HEK293 (cell line): ENCODE measurements at regions not wholly inside any gene's neighbourhood (a gene's known extent, or its start where the extent isn't known, plus 50 kb on each side); places are given as distances from the start of the nearest gene placed in this dataset.

Source experiments
- CTCF ChIA-PET: fragments of 350-600 bp; formaldehyde crosslinking; extraction: SDS; loops from one replicate; lab custom pipeline; 2021; ENCODE audit warnings: antibody characterized with exemption; lab: Yijun Ruan, JAX
- POLR2A ChIA-PET: fragments of 300-600 bp; formaldehyde crosslinking; extraction: SDS; loops from one replicate; lab custom pipeline; 2020; ENCODE audit warnings: antibody characterized with exemption, inconsistent platforms; lab: Yijun Ruan, JAX
- H3K27ac ChIP-seq: fragments of 200-500 bp; sonication (Bioruptor generic); 2 replicates; pipeline ENCODE4 v1.5.1; 2014; ENCODE audit warnings: low read depth, low read length, control low read depth, inconsistent platforms; ENCODE audit errors: extremely low read depth
- H3K36me3 ChIP-seq, 2 experiments: fragments of 200-500 bp in 1 of 2; sonication (Bioruptor generic) in 1 of 2; 1 replicate in 1 of 2; 2 replicates in 1 of 2; pipeline ENCODE4 v1.5.1; 2014 to 2017; ENCODE audit warnings: inconsistent platforms in 2 of 2, low read length in 2 of 2; ENCODE audit not compliant: control insufficient read depth in 2 of 2, insufficient read depth in 1 of 2
- H3K4me1 ChIP-seq: fragments of 200-500 bp; sonication (Bioruptor generic); 2 replicates; pipeline ENCODE4 v1.5.1; 2014; ENCODE audit warnings: mild to moderate bottlenecking, low read length, inconsistent platforms; ENCODE audit not compliant: control insufficient read depth, insufficient read depth
- H3K4me3 ChIP-seq: 2 replicates; pipeline ENCODE4 v1.5.1; 2011; ENCODE audit warnings: low read depth, mild to moderate bottlenecking, control low read depth, low read length, moderate library complexity
- H3K9me3 ChIP-seq: fragments of 200-500 bp; sonication (Bioruptor generic); 2 replicates; pipeline ENCODE4 v1.5.1; 2014; ENCODE audit warnings: low read depth, low read length, inconsistent platforms; ENCODE audit not compliant: control insufficient read depth, insufficient read depth
- ATF2 ChIP-seq: fragments of 450-650 bp; formaldehyde crosslinking; IDR thresholded peaks from 2 replicates; pipeline ENCODE4 v1.5.1; 2016; ENCODE audit warnings: missing biosample characterization, missing genetic modification characterization, low read depth
- HIC1 ChIP-seq: fragments of 450-650 bp; formaldehyde crosslinking; IDR thresholded peaks from 2 replicates; pipeline ENCODE4 v1.5.1; 2016; ENCODE audit warnings: missing biosample characterization, missing genetic modification characterization
- HOXD13 ChIP-seq: sonication (generic); formaldehyde crosslinking; IDR thresholded peaks from 2 replicates; pipeline ENCODE4 v1.8.0; 2022; ENCODE audit warnings: missing genetic modification reagents, borderline replicate concordance
- IKZF3 ChIP-seq: fragments of 450-650 bp; IDR thresholded peaks from 2 replicates; pipeline ENCODE4 v1.5.0; 2018; ENCODE audit warnings: missing biosample characterization, mild to moderate bottlenecking, missing genetic modification characterization, moderate library complexity
- KLF16 ChIP-seq: fragments of 450-650 bp; formaldehyde crosslinking; IDR thresholded peaks from 2 replicates; pipeline ENCODE4 v1.5.1; 2017; ENCODE audit warnings: missing biosample characterization, missing genetic modification characterization
- PRDM4 ChIP-seq: fragments of 450-650 bp; formaldehyde crosslinking; IDR thresholded peaks from 2 replicates; pipeline ENCODE4 v1.5.1; 2017; ENCODE audit warnings: missing biosample characterization, missing genetic modification characterization
- TRIM28 ChIP-seq: IDR thresholded peaks from 2 replicates; pipeline ENCODE4 v1.6.1; 2011; ENCODE audit warnings: low read length, control low read depth, borderline replicate concordance
- YY2 ChIP-seq: fragments of 450-650 bp; formaldehyde crosslinking; IDR thresholded peaks from 2 replicates; pipeline ENCODE4 v1.5.1; 2016; ENCODE audit warnings: missing biosample characterization, missing genetic modification characterization
- ZBTB17 ChIP-seq: fragments of 450-650 bp; formaldehyde crosslinking; IDR thresholded peaks from 2 replicates; pipeline ENCODE4 v1.5.1; 2016; ENCODE audit warnings: missing biosample characterization, missing genetic modification characterization
- ZFP3 ChIP-seq: fragments of 450-650 bp; formaldehyde crosslinking; IDR thresholded peaks from 2 replicates; pipeline ENCODE4 v1.5.1; 2016; ENCODE audit warnings: low read depth, missing biosample characterization, missing genetic modification characterization
- ZNF16 ChIP-seq: fragments of 450-650 bp; formaldehyde crosslinking; IDR thresholded peaks from 2 replicates; pipeline ENCODE4 v1.5.1; 2016; ENCODE audit warnings: low read depth, missing biosample characterization, missing genetic modification characterization
- ZNF174 ChIP-seq: fragments of 450-650 bp; formaldehyde crosslinking; IDR thresholded peaks from 2 replicates; pipeline ENCODE4 v1.5.0; 2017; ENCODE audit warnings: missing biosample characterization, mild to moderate bottlenecking, missing genetic modification characterization
- ZNF175 ChIP-seq: fragments of 450-650 bp; formaldehyde crosslinking; IDR thresholded peaks from 2 replicates; pipeline ENCODE4 v1.5.1; 2016; ENCODE audit warnings: missing biosample characterization, missing genetic modification characterization
- ZNF248 ChIP-seq: fragments of 450-650 bp; formaldehyde crosslinking; IDR thresholded peaks from 2 replicates; pipeline ENCODE4 v1.5.1; 2017; ENCODE audit warnings: missing biosample characterization, missing genetic modification characterization
- ZNF266 ChIP-seq: fragments of 450-650 bp; formaldehyde crosslinking; IDR thresholded peaks from 2 replicates; pipeline ENCODE4 v1.5.1; 2016; ENCODE audit warnings: missing biosample characterization, missing genetic modification characterization, low read depth
- ZNF302 ChIP-seq: fragments of 450-650 bp; formaldehyde crosslinking; IDR thresholded peaks from 2 replicates; pipeline ENCODE4 v1.5.1; 2016; ENCODE audit warnings: missing biosample characterization, missing genetic modification characterization, low read depth
- ZNF324 ChIP-seq: fragments of 450-650 bp; formaldehyde crosslinking; IDR thresholded peaks from 2 replicates; pipeline ENCODE4 v1.5.1; 2016; ENCODE audit warnings: missing biosample characterization, missing genetic modification characterization
- ZNF362 ChIP-seq: fragments of 450-650 bp; formaldehyde crosslinking; IDR thresholded peaks from 2 replicates; pipeline ENCODE4 v1.5.1; 2016; ENCODE audit warnings: missing biosample characterization, missing genetic modification characterization
- ZNF529 ChIP-seq: fragments of 450-650 bp; formaldehyde crosslinking; IDR thresholded peaks from 2 replicates; pipeline ENCODE4 v1.5.1; 2017; ENCODE audit warnings: missing genetic modification characterization, missing biosample characterization; ENCODE audit not compliant: insufficient replicate concordance
- ZNF530 ChIP-seq: fragments of 450-650 bp; formaldehyde crosslinking; IDR thresholded peaks from 2 replicates; pipeline ENCODE4 v1.5.1; 2016; ENCODE audit warnings: low read depth, missing biosample characterization, missing genetic modification characterization
- ZNF596 ChIP-seq: fragments of 450-650 bp; IDR thresholded peaks from 2 replicates; pipeline ENCODE4 v1.5.0; 2018; ENCODE audit warnings: missing biosample characterization, mild to moderate bottlenecking, missing genetic modification characterization, moderate library complexity
- ZNF621 ChIP-seq: fragments of 450-650 bp; formaldehyde crosslinking; IDR thresholded peaks from 2 replicates; pipeline ENCODE4 v1.5.1; 2017; ENCODE audit warnings: missing biosample characterization, missing genetic modification characterization
- ZNF639 ChIP-seq: fragments of 450-650 bp; formaldehyde crosslinking; IDR thresholded peaks from 2 replicates; pipeline ENCODE4 v1.5.1; 2016; ENCODE audit warnings: missing biosample characterization, missing genetic modification characterization
- ZNF660 ChIP-seq: fragments of 450-650 bp; IDR thresholded peaks from 2 replicates; pipeline ENCODE4 v1.5.1; 2018; ENCODE audit warnings: missing biosample characterization, mild to moderate bottlenecking, missing genetic modification characterization
- ZSCAN18 ChIP-seq: fragments of 450-650 bp; formaldehyde crosslinking; IDR thresholded peaks from 2 replicates; pipeline ENCODE4 v1.5.1; 2016; ENCODE audit warnings: missing biosample characterization, missing genetic modification characterization
- ZSCAN30 ChIP-seq: fragments of 450-650 bp; IDR thresholded peaks from 2 replicates; pipeline ENCODE4 v1.5.1; 2018; ENCODE audit warnings: missing biosample characterization, mild to moderate bottlenecking, missing genetic modification characterization, moderate library complexity

GRCh38 chr11:95565724-95566141 is 223.8 kb downstream of the FAM76B start (continued):
- TF ChIP-seq ATF2 (tag by site-specific recombination), result no peak
- TF ChIP-seq ZNF324, result no peak
- no peak for TF ChIP-seq ZNF266 (tag by site-specific recombination)
- TF ChIP-seq HOXD13, result no peak
- TF ChIP-seq, all 188 proteins: peak for 0

GRCh38 chr11:95563859-95564258 is 225.7 kb downstream of the FAM76B start:
- no peak overlapping the region for H3K27ac ChIP-seq
- POLR2A ChIA-PET, result no interaction called here
- no peaks in the 10 kb centered on the region for H3K9me3 ChIP-seq
- H3K4me1 ChIP-seq, result no peaks in the 10 kb centered on the region
- CTCF ChIA-PET, result interaction anchor here (0.6 to 1.3 kb wide), 2 partner anchors 15 to 141 kb away, joined by 3 read pairs; no protein-coding TSS in a partner anchor
- H3K36me3 ChIP-seq, result no peaks in the 10 kb centered on the region
- no peak overlapping the region for H3K4me3 ChIP-seq
- no peak for TF ChIP-seq ZNF596 (tag by site-specific recombination)
- no peak for TF ChIP-seq ZNF530 (tag by site-specific recombination)
- no peak for TF ChIP-seq ZNF175 (tag by site-specific recombination)
- TF ChIP-seq ZNF324, result no peak
- TF ChIP-seq ZNF248, result no peak
- TF ChIP-seq ZFP3 (tag by site-specific recombination), result no peak
- TF ChIP-seq ZSCAN30, result no peak
- no peak for TF ChIP-seq ZNF621 (tag by site-specific recombination)
- no peak for TF ChIP-seq TRIM28
- no peak for TF ChIP-seq ZSCAN18 (tag by site-specific recombination)
- no peak for TF ChIP-seq ZNF362 (tag by site-specific recombination)
- TF ChIP-seq ZBTB17 (tag by site-specific recombination), result no peak
- TF ChIP-seq ZNF174, result no peak
- no peak for TF ChIP-seq ZNF302 (tag by site-specific recombination)
- no peak for TF ChIP-seq IKZF3 (tag by site-specific recombination)

GRCh38 chr11:95563173-95563572 is 226.4 kb downstream of the FAM76B start:
- POLR2A ChIA-PET, result no interaction called here
- Histone ChIP-seq H3K4me1 (no peaks in the 10 kb centered on the region), H3K36me3 (no peaks in the 10 kb centered on the region), H3K27ac (no peak overlapping the region), H3K9me3 (no peaks in the 10 kb centered on the region), H3K4me3 (no peak overlapping the region)
- CTCF ChIA-PET, result interaction anchor here (1.3 kb wide), 1 partner anchor 55 kb away, joined by 3 read pairs; no protein-coding TSS in a partner anchor
- TF ChIP-seq ZNF174 (no peak), ZNF639 (tag by site-specific recombination) (no peak), ZNF16 (tag by site-specific recombination) (no peak), YY2 (tag by site-specific recombination) (no peak), ZNF529 (tag by site-specific recombination) (no peak), ZNF660 (no peak), HIC1 (tag by site-specific recombination) (no peak), PRDM4 (tag by site-specific recombination) (no peak), ZFP3 (tag by site-specific recombination) (no peak), KLF16 (tag by site-specific recombination) (no peak)
